ENCODE measurements at regions not wholly inside any gene's neighbourhood (a gene's known extent, or its start where the extent isn't known, plus 50 kb on each side); places are given as distances from the start of the nearest gene placed in this dataset.

DNA sequence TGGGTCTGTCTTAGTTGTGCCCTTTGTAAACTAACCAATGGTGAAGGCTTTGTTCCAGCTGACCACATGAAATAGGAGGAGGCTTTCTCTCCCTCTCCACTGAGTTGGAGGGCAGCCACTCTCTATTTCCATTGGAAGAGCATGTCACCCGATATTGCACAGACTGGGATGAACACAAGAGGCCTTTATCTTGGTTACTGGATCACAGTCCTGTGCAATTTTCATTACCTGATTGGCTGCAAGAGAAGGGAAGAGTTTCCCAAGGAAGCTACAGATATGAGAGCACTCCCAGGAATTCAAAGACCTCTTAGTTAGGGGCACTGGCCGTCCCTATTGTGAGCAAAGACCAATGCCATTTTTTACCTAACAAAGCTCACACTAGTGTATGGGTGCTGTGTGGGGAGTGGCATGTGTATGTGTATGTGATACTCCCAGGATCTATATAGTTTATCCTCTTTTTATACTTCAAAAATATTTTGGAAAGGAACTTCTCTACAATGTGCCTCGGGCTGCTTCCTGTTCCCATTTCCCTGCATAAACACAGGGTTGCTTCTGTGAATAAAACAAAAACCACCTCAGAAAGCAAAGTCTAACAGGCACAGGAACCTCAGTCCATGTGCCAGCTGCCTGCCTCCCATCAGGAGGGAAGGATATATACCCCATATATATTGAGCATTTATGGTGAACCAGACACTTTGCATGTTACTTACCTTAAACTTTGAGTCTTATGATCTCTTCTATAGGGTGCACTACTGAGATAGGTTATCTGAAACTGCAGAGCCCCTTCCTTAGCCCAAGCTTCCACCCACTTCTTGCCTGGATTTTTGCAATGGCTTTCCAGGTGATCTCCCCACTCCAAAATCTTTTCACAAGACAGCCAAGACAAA lies 126.5 kb downstream of the RASSF10 start (continued):
- TF ChIP-seq, protein P1, sequence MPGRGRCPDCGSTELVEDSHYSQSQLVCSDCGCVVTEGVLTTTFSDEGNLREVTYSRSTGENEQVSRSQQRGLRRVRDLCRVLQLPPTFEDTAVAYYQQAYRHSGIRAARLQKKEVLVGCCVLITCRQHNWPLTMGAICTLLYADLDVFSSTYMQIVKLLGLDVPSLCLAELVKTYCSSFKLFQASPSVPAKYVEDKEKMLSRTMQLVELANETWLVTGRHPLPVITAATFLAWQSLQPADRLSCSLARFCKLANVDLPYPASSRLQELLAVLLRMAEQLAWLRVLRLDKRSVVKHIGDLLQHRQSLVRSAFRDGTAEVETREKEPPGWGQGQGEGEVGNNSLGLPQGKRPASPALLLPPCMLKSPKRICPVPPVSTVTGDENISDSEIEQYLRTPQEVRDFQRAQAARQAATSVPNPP (CRISPR knock-in tag; IDR thresholded peaks at IDR 0.05), result no peak
- TF ChIP-seq, protein P2, sequence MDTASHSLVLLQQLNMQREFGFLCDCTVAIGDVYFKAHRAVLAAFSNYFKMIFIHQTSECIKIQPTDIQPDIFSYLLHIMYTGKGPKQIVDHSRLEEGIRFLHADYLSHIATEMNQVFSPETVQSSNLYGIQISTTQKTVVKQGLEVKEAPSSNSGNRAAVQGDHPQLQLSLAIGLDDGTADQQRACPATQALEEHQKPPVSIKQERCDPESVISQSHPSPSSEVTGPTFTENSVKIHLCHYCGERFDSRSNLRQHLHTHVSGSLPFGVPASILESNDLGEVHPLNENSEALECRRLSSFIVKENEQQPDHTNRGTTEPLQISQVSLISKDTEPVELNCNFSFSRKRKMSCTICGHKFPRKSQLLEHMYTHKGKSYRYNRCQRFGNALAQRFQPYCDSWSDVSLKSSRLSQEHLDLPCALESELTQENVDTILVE (CRISPR knock-in tag; IDR thresholded peaks at IDR 0.05), result no peak
- 0 out of 2 replicates have a peak, but pooled peaks have one; percentile 7 for TF ChIP-seq TCF7 (IDR thresholded peaks at IDR 0.05; ENCODE audit: low read depth)
- no peak for TF ChIP-seq LCORL (IDR thresholded peaks at IDR 0.05)
- TF ChIP-seq LCORL (CRISPR knock-in tag; IDR thresholded peaks at IDR 0.05), result no peak
- TF ChIP-seq ZSCAN22 (CRISPR knock-in tag; IDR thresholded peaks at IDR 0.05), result no peak
- TF ChIP-seq, protein P3, sequence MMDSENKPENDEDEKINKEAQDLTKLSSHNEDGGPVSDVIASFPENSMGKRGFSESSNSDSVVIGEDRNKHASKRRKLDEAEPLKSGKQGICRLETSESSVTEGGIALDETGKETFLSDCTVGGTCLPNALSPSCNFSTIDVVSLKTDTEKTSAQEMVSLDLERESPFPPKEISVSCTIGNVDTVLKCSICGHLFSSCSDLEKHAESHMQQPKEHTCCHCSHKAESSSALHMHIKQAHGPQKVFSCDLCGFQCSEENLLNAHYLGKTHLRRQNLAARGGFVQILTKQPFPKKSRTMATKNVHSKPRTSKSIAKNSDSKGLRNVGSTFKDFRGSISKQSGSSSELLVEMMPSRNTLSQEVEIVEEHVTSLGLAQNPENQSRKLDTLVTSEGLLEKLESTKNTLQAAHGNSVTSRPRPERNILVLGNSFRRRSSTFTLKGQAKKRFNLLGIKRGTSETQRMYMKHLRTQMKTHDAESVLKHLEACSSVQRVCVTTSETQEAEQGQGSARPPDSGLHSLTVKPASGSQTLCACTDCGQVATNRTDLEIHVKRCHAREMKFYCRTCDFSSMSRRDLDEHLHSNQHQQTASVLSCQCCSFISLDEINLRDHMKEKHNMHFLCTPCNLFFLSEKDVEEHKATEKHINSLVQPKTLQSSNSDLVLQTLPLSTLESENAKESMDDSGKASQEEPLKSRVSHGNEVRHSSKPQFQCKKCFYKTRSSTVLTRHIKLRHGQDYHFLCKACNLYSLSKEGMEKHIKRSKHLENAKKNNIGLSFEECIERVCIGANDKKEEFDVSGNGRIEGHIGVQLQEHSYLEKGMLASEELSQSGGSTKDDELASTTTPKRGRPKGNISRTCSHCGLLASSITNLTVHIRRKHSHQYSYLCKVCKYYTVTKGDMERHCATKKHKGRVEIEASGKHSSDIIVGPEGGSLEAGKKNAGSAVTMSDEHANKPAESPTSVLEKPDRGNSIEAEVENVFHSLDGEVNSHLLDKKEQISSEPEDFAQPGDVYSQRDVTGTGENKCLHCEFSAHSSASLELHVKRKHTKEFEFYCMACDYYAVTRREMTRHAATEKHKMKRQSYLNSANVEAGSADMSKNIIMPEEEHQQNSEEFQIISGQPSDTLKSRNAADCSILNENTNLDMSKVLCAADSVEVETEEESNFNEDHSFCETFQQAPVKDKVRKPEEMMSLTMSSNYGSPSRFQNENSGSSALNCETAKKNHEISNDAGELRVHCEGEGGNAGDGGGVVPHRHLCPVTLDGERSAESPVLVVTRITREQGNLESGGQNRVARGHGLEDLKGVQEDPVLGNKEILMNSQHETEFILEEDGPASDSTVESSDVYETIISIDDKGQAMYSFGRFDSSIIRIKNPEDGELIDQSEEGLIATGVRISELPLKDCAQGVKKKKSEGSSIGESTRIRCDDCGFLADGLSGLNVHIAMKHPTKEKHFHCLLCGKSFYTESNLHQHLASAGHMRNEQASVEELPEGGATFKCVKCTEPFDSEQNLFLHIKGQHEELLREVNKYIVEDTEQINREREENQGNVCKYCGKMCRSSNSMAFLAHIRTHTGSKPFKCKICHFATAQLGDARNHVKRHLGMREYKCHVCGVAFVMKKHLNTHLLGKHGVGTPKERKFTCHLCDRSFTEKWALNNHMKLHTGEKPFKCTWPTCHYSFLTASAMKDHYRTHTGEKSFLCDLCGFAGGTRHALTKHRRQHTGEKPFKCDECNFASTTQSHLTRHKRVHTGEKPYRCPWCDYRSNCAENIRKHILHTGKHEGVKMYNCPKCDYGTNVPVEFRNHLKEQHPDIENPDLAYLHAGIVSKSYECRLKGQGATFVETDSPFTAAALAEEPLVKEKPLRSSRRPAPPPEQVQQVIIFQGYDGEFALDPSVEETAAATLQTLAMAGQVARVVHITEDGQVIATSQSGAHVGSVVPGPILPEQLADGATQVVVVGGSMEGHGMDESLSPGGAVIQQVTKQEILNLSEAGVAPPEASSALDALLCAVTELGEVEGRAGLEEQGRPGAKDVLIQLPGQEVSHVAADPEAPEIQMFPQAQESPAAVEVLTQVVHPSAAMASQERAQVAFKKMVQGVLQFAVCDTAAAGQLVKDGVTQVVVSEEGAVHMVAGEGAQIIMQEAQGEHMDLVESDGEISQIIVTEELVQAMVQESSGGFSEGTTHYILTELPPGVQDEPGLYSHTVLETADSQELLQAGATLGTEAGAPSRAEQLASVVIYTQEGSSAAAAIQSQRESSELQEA (CRISPR knock-in tag; IDR thresholded peaks at IDR 0.05; ENCODE audit: not compliant biosample characterization), result no peak
- no peak for TF ChIP-seq ZNF768 (CRISPR knock-in tag; IDR thresholded peaks at IDR 0.05)
- TF ChIP-seq, protein P4, sequence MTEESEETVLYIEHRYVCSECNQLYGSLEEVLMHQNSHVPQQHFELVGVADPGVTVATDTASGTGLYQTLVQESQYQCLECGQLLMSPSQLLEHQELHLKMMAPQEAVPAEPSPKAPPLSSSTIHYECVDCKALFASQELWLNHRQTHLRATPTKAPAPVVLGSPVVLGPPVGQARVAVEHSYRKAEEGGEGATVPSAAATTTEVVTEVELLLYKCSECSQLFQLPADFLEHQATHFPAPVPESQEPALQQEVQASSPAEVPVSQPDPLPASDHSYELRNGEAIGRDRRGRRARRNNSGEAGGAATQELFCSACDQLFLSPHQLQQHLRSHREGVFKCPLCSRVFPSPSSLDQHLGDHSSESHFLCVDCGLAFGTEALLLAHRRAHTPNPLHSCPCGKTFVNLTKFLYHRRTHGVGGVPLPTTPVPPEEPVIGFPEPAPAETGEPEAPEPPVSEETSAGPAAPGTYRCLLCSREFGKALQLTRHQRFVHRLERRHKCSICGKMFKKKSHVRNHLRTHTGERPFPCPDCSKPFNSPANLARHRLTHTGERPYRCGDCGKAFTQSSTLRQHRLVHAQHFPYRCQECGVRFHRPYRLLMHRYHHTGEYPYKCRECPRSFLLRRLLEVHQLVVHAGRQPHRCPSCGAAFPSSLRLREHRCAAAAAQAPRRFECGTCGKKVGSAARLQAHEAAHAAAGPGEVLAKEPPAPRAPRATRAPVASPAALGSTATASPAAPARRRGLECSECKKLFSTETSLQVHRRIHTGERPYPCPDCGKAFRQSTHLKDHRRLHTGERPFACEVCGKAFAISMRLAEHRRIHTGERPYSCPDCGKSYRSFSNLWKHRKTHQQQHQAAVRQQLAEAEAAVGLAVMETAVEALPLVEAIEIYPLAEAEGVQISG (CRISPR knock-in tag; IDR thresholded peaks at IDR 0.05), result no peak
- TF ChIP-seq, protein P5, sequence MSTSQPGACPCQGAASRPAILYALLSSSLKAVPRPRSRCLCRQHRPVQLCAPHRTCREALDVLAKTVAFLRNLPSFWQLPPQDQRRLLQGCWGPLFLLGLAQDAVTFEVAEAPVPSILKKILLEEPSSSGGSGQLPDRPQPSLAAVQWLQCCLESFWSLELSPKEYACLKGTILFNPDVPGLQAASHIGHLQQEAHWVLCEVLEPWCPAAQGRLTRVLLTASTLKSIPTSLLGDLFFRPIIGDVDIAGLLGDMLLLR (CRISPR knock-in tag; IDR thresholded peaks at IDR 0.05), result no peak
- no peak for TF ChIP-seq NFKBIZ (CRISPR knock-in tag; IDR thresholded peaks at IDR 0.05)
- no peak for TF ChIP-seq ZC3H13 (CRISPR knock-in tag; IDR thresholded peaks at IDR 0.05)
- no peak for TF ChIP-seq ATF7-NPFF (CRISPR knock-in tag; IDR thresholded peaks at IDR 0.05; ENCODE audit: low read depth)
- TF ChIP-seq KAT7 (CRISPR knock-in tag; IDR thresholded peaks at IDR 0.05; ENCODE audit: borderline replicate concordance), result no peak
- TF ChIP-seq, protein P6, sequence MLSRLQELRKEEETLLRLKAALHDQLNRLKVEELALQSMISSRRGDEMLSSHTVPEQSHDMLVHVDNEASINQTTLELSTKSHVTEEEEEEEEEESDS (CRISPR knock-in tag; IDR thresholded peaks at IDR 0.05; ENCODE audit: borderline replicate concordance), result no peak

Measured in HepG2 (cell line).